GM19463 (cell line): ENCODE measurements at regions not wholly inside any gene's neighbourhood (a gene's known extent, or its start where the extent isn't known, plus 50 kb on each side); places are given as distances from the start of the nearest gene placed in this dataset.
"Not testable (repeated sequence)": the region's sequence is repeated elsewhere in the genome, so short reads cannot be mapped to it uniquely, and the experiment has no call there.

Source experiments
- ATAC-seq: cut with Tn5 transposase; IDR thresholded peaks from one replicate; pipeline ENCODE4 v1.9.1; 2021; ENCODE audit warnings: mild to moderate bottlenecking, moderate library complexity; ENCODE audit not compliant: unreplicated experiment

DNA sequence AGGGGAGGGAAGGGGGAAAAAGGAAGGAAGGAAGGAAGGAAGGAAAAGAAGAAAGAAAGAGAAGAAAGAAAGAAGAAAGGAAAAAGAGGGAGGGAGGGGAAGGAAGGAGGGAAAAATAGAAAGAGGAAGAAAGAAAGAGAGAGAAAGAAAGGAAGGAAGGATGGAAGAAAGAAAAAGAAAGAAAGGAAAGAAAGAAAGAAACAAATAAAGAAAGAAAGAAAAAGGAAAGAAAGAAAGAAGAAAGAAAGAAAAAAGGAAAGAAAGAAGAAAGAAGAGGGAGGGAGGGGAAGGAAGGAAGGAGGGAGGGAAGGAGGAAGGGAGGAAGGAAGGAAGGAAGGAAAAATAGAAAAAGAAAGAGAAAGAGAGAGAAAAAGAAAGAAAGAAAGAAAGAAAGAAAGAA, 315.8 kb upstream of the PIK3C3 start:
- ATAC-seq = no peak

DNA sequence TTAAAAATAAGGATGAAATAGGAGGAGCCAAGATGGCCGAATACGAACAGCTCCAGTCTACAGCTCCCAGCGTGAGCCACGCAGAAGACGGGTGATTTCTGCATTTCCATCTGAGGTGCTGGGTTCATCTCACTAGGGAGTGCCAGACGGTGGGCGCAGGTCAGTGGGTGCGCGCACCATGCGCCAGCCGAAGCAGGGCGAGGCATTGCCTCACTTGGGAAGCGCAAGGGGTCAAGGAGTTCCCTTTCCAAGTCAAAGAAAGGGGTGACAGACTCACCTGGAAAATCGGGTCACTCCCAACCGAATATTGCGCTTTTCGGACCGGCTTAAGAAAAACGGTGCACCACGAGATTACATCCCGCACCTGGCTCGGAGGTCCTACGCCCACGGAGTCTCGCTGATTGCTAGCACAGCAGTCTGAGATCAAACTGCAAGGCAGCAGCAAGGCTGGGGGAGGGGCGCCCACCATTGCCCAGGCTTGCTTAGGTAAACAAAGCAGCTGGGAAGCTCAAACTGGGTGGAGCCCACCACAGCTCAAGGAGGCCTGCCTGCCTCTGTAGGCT, 323.2 kb upstream of the PIK3C3 start:
- ATAC-seq = not testable (repeated sequence)

DNA sequence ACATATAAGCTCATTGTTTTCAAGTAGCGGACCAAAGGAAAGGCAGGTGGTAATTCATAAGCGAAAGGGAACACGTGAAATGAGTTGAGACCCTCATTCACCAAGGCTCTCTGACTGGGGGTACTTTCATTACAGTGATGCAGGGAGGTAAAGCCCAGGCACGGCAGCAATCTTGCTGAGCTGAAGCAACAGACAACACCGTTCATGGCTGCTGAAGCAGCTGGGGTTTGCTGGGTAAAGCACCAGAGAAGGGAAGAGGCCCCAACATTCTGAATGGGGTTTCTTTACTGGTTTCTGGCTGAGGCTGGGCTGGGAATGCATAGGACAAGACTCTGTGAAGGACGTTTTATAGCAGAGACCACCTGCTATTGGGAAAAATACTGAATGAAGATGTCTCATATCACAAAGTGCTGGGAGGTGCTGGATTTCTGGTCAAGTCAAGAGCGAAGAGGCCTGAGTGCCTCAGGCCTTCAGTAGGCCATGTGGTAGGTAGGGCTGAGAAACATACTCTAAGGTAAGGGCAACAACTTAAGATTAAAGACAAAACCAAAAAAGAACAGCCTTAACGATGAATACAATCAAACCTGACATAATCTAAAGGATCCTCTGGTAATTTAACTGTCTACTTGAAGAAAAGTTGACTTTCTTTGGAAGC, 324.7 kb upstream of the PIK3C3 start:
- ATAC-seq = no peak

DNA sequence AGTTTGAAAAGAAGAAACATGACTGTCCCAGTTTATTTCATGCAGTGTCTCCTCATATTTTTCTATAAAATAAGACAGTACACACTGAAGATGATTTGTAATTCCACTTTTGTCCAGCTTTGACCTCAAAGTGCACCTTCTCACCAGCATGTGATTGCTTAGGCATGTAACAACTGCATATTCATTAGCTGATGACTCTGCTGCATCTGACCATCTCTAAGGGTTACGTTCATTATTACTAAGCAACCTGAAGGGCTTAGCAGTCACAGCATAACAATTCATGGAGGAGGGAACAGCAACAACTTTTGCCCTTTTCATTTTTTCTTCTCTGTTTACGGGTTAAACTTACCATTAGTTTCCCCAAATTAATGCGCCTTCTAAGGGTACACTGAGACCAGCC, 330.6 kb upstream of the PIK3C3 start:
- no peak for ATAC-seq

DNA sequence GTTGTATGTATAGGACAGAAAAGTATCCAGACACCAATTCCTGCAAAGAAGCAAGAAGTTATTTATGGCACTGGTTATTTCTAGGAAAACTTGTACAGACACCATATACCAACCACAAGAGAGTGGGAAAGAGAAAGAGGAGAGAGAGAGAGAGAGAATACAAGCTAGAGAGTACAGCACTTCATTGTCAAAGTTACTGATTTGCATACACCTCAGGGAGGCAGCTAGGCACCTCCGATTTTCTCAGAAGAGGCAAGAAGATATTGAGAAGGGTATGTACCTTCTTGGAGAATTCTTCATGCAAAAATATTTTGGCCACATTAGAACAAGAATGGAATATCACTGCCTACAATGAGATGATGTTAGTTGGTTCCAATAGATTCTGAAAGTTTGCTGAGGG, 333.9 kb upstream of the PIK3C3 start:
- ATAC-seq = no peak

DNA sequence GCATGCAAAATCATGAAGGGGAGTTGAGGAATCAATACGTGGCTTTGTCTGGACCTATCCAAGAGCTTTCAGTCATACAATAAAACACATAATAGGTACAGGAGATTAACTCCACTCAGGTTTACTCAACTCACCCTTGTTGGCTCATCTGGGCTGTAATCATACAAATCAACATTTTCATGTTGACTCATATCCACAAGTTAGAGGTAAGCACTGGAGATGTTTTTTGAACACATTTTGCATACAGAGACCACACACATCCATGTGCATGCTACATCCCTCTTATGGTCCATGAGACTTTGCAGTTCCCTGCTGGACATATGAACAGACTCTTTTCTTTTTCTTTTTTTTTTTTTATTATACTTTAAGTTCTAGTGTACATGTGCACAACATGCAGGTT, 336.9 kb upstream of the PIK3C3 start:
- ATAC-seq = no peak

DNA sequence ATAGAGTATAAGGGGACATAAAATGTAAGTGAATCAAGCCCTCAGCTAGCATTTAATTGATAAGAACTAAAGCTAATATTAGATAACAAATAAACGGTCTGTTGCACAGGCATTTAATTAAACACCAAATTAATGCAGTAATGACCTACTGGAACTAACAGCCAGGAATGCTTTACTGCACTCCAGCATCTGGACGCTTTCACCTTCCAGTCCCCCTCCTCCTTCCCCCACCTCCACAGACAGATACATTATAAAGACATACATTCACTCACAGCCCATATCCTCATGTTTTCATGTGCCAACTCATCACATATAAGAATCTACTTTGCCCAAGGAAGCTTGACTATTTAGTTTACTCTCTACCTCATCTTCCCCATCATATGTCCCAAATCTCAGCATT, 337.4 kb upstream of the PIK3C3 start:
- no peak for ATAC-seq

DNA sequence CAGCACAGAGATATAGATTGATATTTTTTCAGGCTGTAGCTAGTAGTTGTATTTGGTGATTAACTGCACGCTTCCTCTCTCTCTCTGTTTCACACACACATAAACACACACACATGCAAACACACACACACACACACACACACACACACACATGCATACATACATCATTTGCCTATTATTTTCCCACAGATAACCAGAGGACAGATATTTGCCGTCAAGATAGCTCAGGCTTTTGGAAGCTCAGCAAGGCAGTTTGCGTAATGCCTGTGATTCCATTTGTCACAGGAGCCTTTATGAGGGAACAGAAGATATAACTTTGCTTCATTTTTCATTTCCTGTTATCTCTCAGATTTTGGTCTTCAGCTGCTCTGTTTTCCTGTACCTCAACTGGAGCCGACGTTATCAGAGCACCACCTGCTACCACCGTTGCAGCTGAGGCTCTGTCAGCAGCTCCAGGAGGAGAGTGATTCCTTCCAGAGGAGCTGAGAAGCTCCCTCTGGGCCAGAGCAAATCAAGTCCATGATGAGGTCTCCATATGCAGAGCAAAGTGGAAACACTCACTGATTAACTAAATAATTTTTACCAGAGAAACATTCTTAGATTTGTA, 341.9 kb upstream of the PIK3C3 start:
- ATAC-seq = no peak

DNA sequence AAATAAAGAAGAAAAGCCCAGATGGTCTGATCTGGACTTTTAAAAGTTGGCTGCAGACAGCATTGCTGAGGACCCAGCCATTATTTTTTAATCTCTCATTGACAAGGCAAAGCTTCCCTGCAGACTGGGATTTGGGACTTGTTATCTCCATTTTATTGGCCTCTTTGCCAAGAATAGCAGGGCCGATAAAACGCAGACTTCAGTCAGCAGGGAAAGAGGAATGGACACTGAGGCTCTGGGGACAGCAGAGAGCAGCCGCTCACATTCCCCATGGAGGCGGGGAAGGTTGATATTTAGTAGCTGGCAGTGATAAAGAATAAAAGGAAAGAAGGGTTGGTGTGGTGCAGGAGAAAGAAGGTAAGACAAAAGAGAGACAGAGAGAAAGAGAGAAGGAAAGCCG, 350.1 kb upstream of the PIK3C3 start:
- no peak for ATAC-seq

DNA sequence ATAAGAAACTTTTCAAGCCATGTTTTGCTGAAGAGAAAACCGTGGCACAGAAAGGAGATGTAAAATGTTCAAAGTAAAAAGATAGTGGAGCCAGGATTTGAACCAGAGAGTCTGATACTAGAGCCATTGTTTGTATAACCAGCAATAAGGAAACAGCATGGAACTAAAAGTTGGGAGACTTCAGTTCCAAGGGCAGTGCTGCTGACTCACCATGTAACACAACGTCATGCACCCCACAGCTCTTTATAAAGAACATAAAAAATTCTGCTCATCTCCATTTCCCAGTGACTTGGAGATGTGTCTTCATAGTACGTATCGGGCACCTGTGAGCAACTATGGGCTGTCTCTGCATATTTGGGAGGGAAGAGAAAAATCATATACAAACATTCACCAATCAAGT, 353.0 kb upstream of the PIK3C3 start:
- ATAC-seq = no peak

DNA sequence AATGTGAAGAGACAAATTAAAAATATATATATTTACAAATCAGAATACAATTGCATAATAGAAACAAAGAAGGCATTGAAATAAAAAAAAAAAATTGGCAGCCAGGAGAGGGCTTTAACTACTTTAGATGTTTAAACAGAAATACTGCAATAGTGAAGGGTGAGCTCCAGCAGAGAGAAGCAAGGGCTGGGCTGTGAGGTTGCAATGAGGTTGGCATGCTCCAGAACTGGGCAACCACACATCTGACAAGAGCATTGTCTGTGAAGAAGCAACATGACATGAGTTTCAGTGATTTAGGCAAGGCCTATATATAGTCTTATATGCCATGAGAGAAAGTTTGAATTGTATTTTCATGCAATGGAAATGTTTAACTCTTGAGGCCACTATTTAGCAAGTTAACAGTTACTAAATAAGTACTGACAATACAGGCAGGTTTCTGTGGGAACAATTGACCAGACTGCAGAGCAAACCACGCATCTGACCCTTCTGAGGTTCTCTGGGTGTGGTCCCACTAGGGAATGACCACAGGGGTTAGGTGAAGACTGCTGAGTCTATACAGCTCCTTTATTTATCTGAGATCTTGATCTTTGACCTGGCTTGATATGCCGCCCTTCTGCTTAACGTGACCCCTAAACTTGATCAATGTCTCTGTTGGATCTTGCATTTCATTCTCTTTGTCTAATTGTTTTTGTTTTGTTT, 354.2 kb upstream of the PIK3C3 start:
- ATAC-seq = no peak

DNA sequence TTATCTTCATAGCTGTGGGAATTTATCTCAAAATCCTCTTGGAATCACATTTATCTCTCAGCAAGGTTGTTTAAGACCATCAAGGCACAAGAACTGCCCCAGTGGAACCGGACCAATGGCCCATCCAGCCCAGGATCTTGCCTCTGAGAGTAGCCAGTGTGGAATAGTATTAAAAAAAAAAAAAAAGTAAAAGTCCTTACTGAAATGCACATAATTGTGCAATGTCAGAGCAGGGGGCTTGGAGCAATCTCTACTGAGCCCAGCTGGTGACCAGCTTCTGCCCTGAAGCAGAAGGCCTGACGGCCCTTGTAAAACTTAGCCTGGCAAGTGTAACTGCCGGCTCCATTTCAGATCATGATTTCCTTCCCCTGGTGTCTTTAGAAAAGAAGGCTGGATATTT, 355.6 kb upstream of the PIK3C3 start:
- no peak for ATAC-seq

DNA sequence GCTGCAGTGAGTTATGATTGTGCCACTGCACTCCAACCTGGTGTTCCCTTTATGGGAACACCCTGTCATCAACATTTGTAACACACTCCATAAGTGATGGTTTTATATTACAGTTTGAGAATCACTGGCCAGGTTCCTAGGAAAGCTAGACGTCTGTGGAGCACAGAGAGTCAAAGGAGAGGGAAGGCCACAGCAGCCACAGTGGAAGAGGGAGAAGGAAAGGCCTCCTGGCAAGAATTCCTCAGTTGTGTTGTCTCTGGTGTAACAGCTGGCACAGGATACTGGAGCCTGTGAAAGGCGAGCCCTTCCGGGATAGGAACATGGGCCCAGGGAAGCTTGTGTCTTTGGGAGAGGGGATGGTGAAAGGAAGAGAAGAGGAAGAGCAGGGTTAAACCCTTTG, 360.5 kb upstream of the PIK3C3 start:
- ATAC-seq = no peak

DNA sequence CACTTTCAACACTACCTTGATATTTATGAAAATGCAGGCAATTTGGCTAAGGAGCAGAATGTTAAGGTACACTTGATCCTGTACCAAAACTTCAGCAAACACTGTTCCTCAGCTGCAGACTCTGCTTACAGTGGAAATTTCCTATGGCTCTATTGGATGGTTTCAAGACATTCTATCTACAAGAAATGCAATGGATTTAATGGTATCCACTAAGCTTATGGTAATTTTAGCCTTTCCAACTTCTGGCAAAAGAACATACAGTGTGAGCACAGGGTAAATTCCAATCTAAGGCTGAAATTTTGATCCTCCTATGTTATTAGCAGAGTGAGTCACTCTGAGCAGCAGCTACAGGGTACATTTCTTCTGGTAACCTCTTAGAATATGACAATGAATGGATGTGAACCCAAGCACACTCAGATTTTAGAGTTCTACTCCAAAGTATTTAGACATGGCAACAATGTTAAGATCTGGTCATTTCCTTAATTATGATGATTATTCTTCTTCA, 361.8 kb upstream of the PIK3C3 start:
- no peak for ATAC-seq

DNA sequence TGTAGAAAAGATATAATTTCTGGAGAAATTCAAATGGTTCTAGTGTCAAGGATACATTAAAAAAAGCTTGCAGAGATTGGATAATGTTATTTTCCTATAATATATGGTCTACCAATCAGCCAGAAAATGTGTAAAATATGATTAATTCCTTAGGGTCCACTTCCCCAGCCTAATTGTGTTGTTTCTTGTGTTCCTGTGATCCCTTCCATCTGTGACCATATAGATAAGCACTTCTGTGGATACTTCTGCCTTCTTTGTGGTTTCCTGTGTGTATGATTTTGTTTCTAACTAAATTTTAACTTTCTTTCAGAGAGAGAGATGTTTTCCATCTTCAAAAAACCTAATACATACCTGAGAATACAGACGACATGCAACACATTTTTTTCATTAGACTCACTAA, 367.1 kb upstream of the PIK3C3 start:
- no peak for ATAC-seq

DNA sequence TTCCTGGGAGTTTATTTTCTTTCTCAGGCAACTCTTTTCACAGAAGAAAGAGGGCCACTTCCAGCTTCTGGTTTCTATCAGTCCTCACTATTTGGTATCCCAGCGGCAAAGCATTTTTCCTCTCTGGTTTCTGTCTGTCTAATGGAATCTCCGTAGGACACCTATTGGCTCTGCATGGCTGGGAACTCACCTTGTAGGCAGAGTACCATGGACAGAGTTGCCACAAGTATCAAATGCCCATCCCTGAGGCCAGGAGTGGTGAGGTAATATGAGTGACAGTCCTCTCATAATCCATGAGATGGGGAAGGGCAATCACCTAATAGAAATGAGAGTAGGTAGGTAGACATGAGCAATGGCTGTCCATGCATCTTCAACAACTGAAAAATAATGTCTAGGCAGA, 369.5 kb upstream of the PIK3C3 start:
- ATAC-seq = no peak

DNA sequence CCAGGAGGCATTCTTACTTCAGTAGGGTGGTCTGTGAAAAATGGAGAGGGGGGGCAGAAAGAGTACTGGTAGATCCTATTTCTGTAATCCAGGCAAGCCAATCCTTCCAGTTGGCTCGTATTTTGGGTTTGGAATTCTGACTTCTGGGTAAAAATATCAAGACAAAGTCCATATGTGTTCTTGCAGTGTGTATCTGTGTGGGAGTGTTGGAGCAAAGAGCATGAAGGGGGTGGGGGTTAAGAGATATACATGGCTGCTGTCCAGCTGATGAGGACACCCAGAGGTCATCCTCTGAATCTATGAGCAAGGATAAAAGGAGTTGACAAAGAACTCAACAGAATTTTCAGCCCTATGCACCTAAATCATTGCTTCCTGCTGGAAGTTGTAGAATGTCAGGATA, 375.8 kb upstream of the PIK3C3 start:
- ATAC-seq = no peak

DNA sequence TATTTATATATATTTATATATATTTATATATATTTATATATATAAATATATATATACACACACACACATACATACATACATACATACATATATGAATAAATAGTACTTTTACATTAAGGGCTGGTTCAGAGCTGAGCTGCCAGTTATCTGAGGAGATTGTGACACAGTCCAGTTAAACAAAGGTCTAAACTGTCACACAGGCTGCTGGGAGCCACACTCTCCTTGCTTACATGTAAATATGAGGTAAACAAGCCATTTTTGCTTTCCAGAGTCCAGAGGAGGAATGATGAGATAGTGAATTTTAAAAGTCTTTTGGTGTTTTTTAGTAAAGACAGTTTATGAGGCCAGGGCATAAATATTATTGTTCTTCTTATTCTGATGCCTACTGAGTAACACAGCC, 377.5 kb upstream of the PIK3C3 start:
- no peak for ATAC-seq

DNA sequence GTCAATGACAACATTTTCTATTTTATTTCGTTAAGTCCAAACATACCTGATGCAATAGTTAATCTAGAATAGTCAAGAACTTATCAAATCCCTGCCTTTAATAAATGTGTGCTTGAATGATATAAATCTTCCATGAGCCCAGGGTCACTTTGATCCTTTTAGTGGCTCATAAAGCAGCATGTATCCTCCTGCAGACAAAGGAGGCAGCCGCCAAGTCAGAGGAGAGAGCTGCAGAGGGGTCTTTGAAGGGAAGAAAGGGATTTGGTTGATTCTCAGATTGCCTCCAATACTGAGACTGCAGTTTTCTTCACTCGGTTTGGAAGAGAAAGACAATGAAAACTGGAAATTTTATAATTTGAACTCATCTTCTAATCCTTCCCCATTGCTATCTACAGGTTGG, 378.4 kb upstream of the PIK3C3 start:
- no peak for ATAC-seq

DNA sequence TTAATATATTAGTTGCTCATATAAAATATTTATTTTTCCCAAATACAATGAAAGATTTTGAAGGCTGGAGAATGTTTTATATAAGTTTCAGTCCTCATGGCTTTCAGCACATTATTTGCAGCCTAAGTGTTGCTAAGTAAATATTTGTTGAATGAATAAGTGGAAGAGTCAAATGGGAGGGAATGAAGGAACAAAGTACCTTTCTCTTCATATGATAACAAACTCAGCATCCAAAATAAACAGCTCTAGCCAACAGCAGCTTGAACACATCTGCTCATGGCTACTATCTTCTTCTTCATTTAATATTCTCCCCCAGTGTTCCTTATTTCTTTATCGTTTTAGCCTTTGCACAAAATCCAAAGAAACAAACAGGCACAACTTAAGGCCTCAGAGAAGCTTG, 385.2 kb upstream of the PIK3C3 start:
- ATAC-seq = no peak

DNA sequence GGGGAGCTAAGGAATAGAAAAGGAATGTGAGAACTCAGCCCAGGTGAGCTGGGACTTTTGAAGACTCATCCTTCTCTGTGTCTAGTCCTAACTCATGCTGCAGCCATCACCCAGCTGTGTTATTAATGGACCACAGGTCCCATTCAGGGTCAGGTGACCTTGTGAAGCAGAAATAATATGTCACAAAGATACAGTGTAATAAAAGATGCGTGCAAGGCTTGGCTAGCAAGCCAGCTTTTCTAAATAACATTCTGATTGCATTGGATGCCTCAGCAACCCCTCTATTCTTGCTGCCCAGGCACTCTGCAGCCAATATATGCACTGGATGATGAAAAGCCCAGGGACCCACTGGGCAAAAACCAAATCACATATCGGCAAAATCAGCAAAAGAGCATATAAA, 393.1 kb upstream of the PIK3C3 start:
- no peak for ATAC-seq

DNA sequence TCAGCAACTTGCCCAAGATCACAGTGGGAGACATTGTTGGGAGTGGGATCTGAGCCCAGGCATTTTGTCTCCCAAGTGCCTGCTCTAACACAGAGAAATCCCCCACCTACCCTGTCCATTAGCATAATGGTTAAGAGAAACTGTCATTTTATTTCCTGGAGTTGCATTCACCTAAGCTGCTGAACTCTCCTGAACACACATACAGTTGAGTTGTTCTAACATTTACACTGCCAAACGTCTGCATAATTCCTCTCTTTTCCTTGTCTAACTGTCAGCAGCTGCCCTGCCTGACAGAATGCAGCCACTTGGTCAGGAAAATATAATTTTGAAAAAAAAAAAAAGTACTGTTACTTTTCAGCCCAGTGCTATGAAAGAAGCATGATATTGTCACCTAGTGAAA, 396.3 kb upstream of the PIK3C3 start:
- ATAC-seq = no peak
